Nucleus accumbens (tissue), 56 donors: ENCODE measurements at regions not wholly inside any gene's neighbourhood (a gene's known extent, or its start where the extent isn't known, plus 50 kb on each side); places are given as distances from the start of the nearest gene placed in this dataset.

Experiments used
- DNase-seq, 56 donors: peaks; one replicate each; lab custom pipeline; 2025; lab: John Stamatoyannopoulos, UW

GRCh38 chr10:110395350-110396283 lies 90.9 kb upstream of the SMNDC1 start:
- DNase-seq = no peak

- DNase-seq = no peak
Observed at GRCh38 chr10:110396284-110396651, 91.5 kb upstream of the SMNDC1 start.

GRCh38 chr10:110397856-110398255 lies 93.1 kb upstream of the SMNDC1 start:
- no peak for DNase-seq

- no peak for DNase-seq
Observed at GRCh38 chr10:110398419-110399105, 93.8 kb upstream of the SMNDC1 start.

GRCh38 chr10:110399106-110399964 lies 94.6 kb upstream of the SMNDC1 start:
- no peak for DNase-seq

GRCh38 chr10:110399965-110400933 lies 95.5 kb upstream of the SMNDC1 start:
- DNase-seq = no peak

GRCh38 chr10:110401401-110402076 lies 96.2 kb upstream of the DUSP5 start:
- DNase-seq = no peak

- no peak for DNase-seq
Observed at GRCh38 chr10:110402077-110402416, 95.7 kb upstream of the DUSP5 start.

- DNase-seq = no peak
Observed at GRCh38 chr10:110403593-110403992, 94.1 kb upstream of the DUSP5 start.

- DNase-seq = no peak
Observed at GRCh38 chr10:110404413-110404812, 93.3 kb upstream of the DUSP5 start.

- DNase-seq = no peak
Observed at GRCh38 chr10:110404825-110405224, 92.9 kb upstream of the DUSP5 start.

- no peak for DNase-seq
Observed at GRCh38 chr10:110405380-110405779, 92.3 kb upstream of the DUSP5 start.

GRCh38 chr10:110407301-110408170 lies 90.2 kb upstream of the DUSP5 start:
- no peak for DNase-seq

GRCh38 chr10:110408203-110408871 lies 89.4 kb upstream of the DUSP5 start:
- no peak for DNase-seq

GRCh38 chr10:110408943-110409342 lies 88.8 kb upstream of the DUSP5 start:
- no peak for DNase-seq

GRCh38 chr10:110409488-110409887 lies 88.2 kb upstream of the DUSP5 start:
- DNase-seq = no peak

GRCh38 chr10:110409926-110410325 lies 87.8 kb upstream of the DUSP5 start:
- no peak for DNase-seq
